Panc1 (cell line): ENCODE measurements at regions not wholly inside any gene's neighbourhood (a gene's known extent, or its start where the extent isn't known, plus 50 kb on each side); places are given as distances from the start of the nearest gene placed in this dataset.

Experiments
- ATAC-seq: fragments of 200-7000 bp; cut with Tn5 transposase; 2 replicates; pipeline ENCODE4 v1.9.1; 2020; ENCODE audit warnings: mild to moderate bottlenecking, moderate library complexity
- BruUV-seq: library from RNA; stranded (reverse); fragments of 400-500 nt; replicated peaks from 2 replicates; lab custom pipeline; 2021; lab: Mats Ljungman, UMichigan
- CTCF ChIA-PET: fragments of 300-600 bp; sonication (Branson Sonifier 250); formaldehyde crosslinking; loops from one replicate; lab custom pipeline; 2022; ENCODE audit warnings: antibody characterized with exemption; lab: Charles Lee
- POLR2A ChIA-PET: fragments of 300-600 bp; sonication (Branson Sonifier 250); formaldehyde crosslinking; loops from one replicate; lab custom pipeline; 2022; ENCODE audit warnings: antibody characterized with exemption; lab: Charles Lee
- DNase-seq: peaks from one replicate; pipeline ENCODE4 v3.0.0-alpha.2; 2010; ENCODE audit warnings: low read depth, low spot score
- H3K27ac ChIP-seq: 2 replicates; pipeline ENCODE4 v1.5.1; 2011; ENCODE audit warnings: mild to moderate bottlenecking, low read length, inconsistent platforms
- H3K27me3 ChIP-seq: fragments of 200-500 bp; sonication (Bioruptor generic); 2 replicates; pipeline ENCODE4 v1.6.0; 2014; ENCODE audit warnings: low read length, inconsistent platforms; ENCODE audit not compliant: control insufficient read depth, insufficient read depth
- H3K36me3 ChIP-seq: fragments of 200-500 bp; sonication (Bioruptor generic); 2 replicates; pipeline ENCODE4 v1.5.1; 2014; ENCODE audit warnings: inconsistent platforms, mild to moderate bottlenecking, low read length, moderate library complexity; ENCODE audit not compliant: control insufficient read depth, insufficient read depth
- H3K4me1 ChIP-seq: 2 replicates; pipeline ENCODE4 v1.5.1; 2011; ENCODE audit warnings: inconsistent platforms, mild to moderate bottlenecking, low read length, moderate library complexity; ENCODE audit not compliant: control insufficient read depth, insufficient read depth
- H3K4me3 ChIP-seq, 2 experiments: 2 replicates each; pipeline ENCODE4 v1.5.1; 2011 to 2012; ENCODE audit warnings: low read depth in 2 of 2, low read length in 2 of 2, mild to moderate bottlenecking in 2 of 2, inconsistent platforms in 1 of 2, moderate library complexity in 1 of 2
- H3K9me3 ChIP-seq: fragments of 200-500 bp; sonication (Bioruptor generic); 2 replicates; pipeline ENCODE4 v1.5.1; 2014; ENCODE audit warnings: low read depth, mild to moderate bottlenecking, inconsistent platforms, low read length, moderate library complexity; ENCODE audit not compliant: control insufficient read depth, insufficient read depth
- POLR2AphosphoS5 ChIP-seq: IDR thresholded peaks from 2 replicates; pipeline ENCODE4 v1.6.1; 2012; ENCODE audit warnings: mild to moderate bottlenecking, low read depth, low read length, moderate library complexity
- SIN3A ChIP-seq: IDR thresholded peaks from 2 replicates; pipeline ENCODE4 v1.6.1; 2012; ENCODE audit warnings: low read depth, mild to moderate bottlenecking, low read length, moderate library complexity, borderline replicate concordance; ENCODE audit not compliant: insufficient read depth
- TCF7L2 ChIP-seq: IDR thresholded peaks from 2 replicates; pipeline ENCODE4 v1.6.1; 2011; ENCODE audit warnings: mild to moderate bottlenecking, low read depth, low read length, inconsistent platforms
- in situ Hi-C: cut with HindIII; loops from 2 replicates; pipeline ENCODE4 v1.10.0; 2016; ENCODE audit warnings: low sequenced_read_pairs, low pct_unique_long_range_greater_than_20kb
- intact Hi-C: fragments of 100-400 bp; cut with micrococcal nuclease; formaldehyde crosslinking; loops from one replicate; pipeline ENCODE4 v1.10.0; 2022; ENCODE audit not compliant: unreplicated experiment
- TF ChIP-seq, protein P1 (sequence below): fragments of 450-650 bp; IDR thresholded peaks from 2 replicates; pipeline ENCODE4 v1.5.1; 2017; ENCODE audit warnings: mild to moderate bottlenecking
- TF ChIP-seq, protein P2 (sequence below), 2 experiments: IDR thresholded peaks; 2 replicates each; pipeline ENCODE4 v1.6.1; 2011 to 2012; ENCODE audit warnings: low read depth in 2 of 2, control low read depth in 1 of 2, low read length in 1 of 2, mild to moderate bottlenecking in 1 of 2, moderate library complexity in 1 of 2; ENCODE audit not compliant: insufficient read depth in 1 of 2

DNA sequence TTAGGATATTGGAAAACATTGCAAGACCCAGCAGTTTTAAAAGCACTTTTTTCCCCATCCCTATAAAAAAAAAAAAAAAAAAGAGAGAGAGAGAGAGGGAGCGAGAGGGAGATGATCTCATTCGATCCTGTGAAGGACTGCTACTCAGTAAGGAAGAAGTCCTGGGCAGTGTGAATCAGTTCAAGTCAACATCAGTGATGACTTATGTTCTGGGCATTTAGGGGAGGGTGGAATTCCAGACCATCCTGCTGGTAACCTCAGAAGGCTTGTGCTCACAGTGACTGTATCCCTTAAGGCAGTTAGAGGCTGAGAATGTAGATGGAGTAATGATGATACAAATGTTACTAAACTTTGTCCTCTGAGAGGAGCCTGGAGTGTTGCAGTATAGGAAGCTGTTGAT is 151.4 kb downstream of the TGFB2 start:
- peaks cover 21% of the 10 kb centered on the region; the same call in 1 of the 2 replicates for H3K4me1 ChIP-seq
- no TSS peak for BruUV-seq
- intact Hi-C loops (no loop called here), in situ Hi-C loops (no loop called here)
- ChIA-PET POLR2A (no interaction called here), CTCF (interaction anchor here (0.5 kb wide), 1 partner anchor 282 kb away, joined by 3 read pairs; no protein-coding TSS in a partner anchor)
- H3K4me3 ChIP-seq: no peak overlapping the region
- H3K36me3 ChIP-seq: no peaks in the 10 kb centered on the region
- no peaks in the 10 kb centered on the region for H3K27me3 ChIP-seq
- H3K9me3 ChIP-seq: peaks cover 3% of the 10 kb centered on the region; the same call in 1 of the 2 replicates
- peak; percentile 97 for ATAC-seq
- peak overlapping the region; percentile 77 for H3K27ac ChIP-seq
- DNase-seq: peak; percentile 96
- TF ChIP-seq SIN3A (no peak), POLR2AphosphoS5 (peak; percentile 69; the same call in 1 of the 2 replicates)

DNA sequence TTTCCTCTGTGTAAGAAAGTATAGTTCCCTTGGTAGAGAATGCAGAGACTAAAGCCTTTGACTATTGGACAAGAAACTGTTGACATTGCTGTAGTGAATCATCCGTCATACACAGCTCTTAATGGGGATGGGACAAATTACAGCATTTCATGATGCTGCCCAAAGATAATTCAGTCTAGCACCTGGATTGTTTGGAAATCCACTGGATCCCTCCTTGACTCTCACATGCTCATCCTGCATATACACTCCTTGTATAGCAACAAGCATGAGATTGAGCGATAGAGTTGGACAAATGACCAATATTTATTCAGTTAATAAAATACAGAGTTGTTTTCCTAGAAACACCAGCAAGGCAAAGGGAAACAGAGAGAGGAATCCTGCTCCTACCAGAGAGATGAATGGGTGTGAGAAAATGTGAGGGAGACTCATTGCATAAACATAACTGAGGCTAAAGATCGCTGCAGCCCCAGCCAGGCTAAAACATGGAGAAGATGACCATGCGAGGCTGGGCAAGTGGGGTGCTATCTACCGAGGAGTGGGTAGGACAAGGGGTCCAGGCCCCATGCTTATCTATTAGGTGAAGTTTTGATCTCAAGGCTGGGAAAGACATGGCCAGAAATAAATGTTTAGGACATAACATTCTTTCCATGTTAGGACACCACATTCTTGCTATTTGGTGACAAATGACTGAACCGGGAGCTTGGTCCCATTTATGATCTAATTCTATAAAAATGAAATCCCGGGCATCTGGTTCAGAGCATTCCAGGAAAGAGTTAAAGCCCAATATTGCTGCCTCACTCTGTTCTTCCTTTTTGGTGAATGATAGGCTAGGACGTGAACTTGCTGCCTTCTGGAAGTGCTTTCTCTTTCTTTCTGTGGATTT is 153.2 kb downstream of the TGFB2 start:
- intact Hi-C loops (no loop called here), in situ Hi-C loops (no loop called here)
- BruUV-seq: no TSS peak
- Histone ChIP-seq H3K4me3 (peak overlapping the region; percentile 24 to 65), H3K36me3 (no peaks in the 10 kb centered on the region), H3K27ac (peak overlapping the region; percentile 86), H3K9me3 (peaks cover 3% of the 10 kb centered on the region; the same call in 1 of the 2 replicates), H3K4me1 (peaks cover 21% of the 10 kb centered on the region; the same call in 1 of the 2 replicates), H3K27me3 (no peaks in the 10 kb centered on the region)
- peak; percentile 61 for ATAC-seq
- POLR2A ChIA-PET: interaction anchor here (0.6 kb wide), 1 partner anchor 104 kb away, joined by 3 read pairs; no protein-coding TSS in a partner anchor
- CTCF ChIA-PET: no interaction called here
- TF ChIP-seq, protein P1, sequence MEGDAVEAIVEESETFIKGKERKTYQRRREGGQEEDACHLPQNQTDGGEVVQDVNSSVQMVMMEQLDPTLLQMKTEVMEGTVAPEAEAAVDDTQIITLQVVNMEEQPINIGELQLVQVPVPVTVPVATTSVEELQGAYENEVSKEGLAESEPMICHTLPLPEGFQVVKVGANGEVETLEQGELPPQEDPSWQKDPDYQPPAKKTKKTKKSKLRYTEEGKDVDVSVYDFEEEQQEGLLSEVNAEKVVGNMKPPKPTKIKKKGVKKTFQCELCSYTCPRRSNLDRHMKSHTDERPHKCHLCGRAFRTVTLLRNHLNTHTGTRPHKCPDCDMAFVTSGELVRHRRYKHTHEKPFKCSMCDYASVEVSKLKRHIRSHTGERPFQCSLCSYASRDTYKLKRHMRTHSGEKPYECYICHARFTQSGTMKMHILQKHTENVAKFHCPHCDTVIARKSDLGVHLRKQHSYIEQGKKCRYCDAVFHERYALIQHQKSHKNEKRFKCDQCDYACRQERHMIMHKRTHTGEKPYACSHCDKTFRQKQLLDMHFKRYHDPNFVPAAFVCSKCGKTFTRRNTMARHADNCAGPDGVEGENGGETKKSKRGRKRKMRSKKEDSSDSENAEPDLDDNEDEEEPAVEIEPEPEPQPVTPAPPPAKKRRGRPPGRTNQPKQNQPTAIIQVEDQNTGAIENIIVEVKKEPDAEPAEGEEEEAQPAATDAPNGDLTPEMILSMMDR: no peak
- 0 out of 2 replicates have a peak, but pooled peaks have one; percentile 11 for TF ChIP-seq TCF7L2
- peak; percentile 75 for DNase-seq

DNA sequence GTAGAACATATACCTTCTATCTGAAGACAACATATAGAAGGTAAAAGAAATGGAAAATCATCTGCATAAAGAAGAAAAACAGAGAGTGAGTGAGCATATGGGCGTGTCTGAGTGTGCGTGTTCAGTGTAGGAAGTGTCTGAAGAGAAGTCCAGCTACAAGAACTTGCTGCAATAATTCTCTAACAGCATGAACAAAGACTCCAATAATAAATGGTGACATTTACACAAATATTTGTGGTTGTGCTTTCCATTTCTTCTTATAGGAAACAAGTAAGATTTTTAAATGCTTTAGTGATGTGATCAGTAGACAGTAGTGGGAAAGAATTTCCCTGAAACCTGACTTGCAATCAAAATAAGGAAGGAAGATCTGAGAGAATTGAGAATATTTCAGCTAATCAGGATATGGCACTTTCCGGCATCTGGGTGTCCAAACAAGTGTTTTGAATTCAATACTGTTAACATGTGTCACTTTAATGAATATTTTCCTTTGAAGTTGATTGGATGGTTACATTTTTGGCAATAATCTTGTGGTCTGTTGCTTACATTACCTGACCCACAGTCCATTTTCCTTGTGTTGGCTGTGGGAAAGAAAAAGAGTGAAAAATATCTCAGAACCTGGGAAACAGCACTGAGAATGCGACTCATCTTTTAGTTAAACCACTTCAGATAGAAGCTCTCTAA is 154.0 kb downstream of the TGFB2 start:
- H3K4me1 ChIP-seq: peaks cover 21% of the 10 kb centered on the region; the same call in 1 of the 2 replicates
- no peaks in the 10 kb centered on the region for H3K27me3 ChIP-seq
- H3K4me3 ChIP-seq: peak overlapping the region; percentile 24 to 65
- TF ChIP-seq SIN3A (no peak), TCF7L2 (no peak), POLR2AphosphoS5 (no peak)
- TF ChIP-seq, protein P1: no peak
- TF ChIP-seq, protein P2, sequence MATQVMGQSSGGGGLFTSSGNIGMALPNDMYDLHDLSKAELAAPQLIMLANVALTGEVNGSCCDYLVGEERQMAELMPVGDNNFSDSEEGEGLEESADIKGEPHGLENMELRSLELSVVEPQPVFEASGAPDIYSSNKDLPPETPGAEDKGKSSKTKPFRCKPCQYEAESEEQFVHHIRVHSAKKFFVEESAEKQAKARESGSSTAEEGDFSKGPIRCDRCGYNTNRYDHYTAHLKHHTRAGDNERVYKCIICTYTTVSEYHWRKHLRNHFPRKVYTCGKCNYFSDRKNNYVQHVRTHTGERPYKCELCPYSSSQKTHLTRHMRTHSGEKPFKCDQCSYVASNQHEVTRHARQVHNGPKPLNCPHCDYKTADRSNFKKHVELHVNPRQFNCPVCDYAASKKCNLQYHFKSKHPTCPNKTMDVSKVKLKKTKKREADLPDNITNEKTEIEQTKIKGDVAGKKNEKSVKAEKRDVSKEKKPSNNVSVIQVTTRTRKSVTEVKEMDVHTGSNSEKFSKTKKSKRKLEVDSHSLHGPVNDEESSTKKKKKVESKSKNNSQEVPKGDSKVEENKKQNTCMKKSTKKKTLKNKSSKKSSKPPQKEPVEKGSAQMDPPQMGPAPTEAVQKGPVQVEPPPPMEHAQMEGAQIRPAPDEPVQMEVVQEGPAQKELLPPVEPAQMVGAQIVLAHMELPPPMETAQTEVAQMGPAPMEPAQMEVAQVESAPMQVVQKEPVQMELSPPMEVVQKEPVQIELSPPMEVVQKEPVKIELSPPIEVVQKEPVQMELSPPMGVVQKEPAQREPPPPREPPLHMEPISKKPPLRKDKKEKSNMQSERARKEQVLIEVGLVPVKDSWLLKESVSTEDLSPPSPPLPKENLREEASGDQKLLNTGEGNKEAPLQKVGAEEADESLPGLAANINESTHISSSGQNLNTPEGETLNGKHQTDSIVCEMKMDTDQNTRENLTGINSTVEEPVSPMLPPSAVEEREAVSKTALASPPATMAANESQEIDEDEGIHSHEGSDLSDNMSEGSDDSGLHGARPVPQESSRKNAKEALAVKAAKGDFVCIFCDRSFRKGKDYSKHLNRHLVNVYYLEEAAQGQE (IDR thresholded peaks at IDR 0.05; ENCODE audit: insufficient read depth in 1 of 2, low read depth in 2 of 2, low read length in 1 of 2): no peak
- ChIA-PET CTCF (no interaction called here), POLR2A (interaction anchor here (0.6 kb wide), 1 partner anchor 105 kb away, joined by 3 read pairs; no protein-coding TSS in a partner anchor)
- intact Hi-C loops (no loop called here), in situ Hi-C loops (no loop called here)
- DNase-seq (no peak), ATAC-seq (peak; percentile 62)
- BruUV-seq: no TSS peak
- H3K27ac ChIP-seq: peak overlapping the region; percentile 86
- H3K9me3 ChIP-seq: peaks cover 3% of the 10 kb centered on the region; the same call in 1 of the 2 replicates
- no peaks in the 10 kb centered on the region for H3K36me3 ChIP-seq
